Endothelial cell of umbilical vein (primary cell): ENCODE measurements at regions not wholly inside any gene's neighbourhood (a gene's known extent, or its start where the extent isn't known, plus 50 kb on each side); places are given as distances from the start of the nearest gene placed in this dataset.

Source experiments
- BruUV-seq: library from RNA; stranded (reverse); fragments of 400-500 nt; replicated peaks from 2 replicates; lab custom pipeline; 2021; lab: Mats Ljungman, UMichigan
- CTCF ChIA-PET: fragments of 300-600, 350-600 bp; sonication (Branson Sonifier 250); formaldehyde crosslinking; loops from one replicate; lab custom pipeline; 2021; ENCODE audit warnings: antibody characterized with exemption, inconsistent platforms; lab: Charles Lee
- POLR2A ChIA-PET: fragments of 300-600, 350-600 bp; sonication (Branson Sonifier 250); formaldehyde crosslinking; loops from one replicate; lab custom pipeline; 2021; ENCODE audit warnings: antibody characterized with exemption, inconsistent platforms; lab: Charles Lee
- DNase-seq: peaks from one replicate; pipeline ENCODE4 v3.0.0-alpha.2; 2011; ENCODE audit warnings: low read depth, low spot score
- FAIRE-seq: peaks from 2 replicates; lab custom pipeline; 2011; peaks lifted over from hg19 to GRCh38; lab: Jason Lieb, UNC
- H2AFZ ChIP-seq: 2 replicates; pipeline ENCODE4 v1.6.0; 2012; ENCODE audit warnings: low read depth, low read length, control low read depth, inconsistent platforms
- H3K27ac ChIP-seq: 2 replicates; pipeline ENCODE4 v1.5.1; 2011; ENCODE audit warnings: low read depth, mild to moderate bottlenecking, control low read depth, low read length, moderate library complexity; ENCODE audit not compliant: insufficient read depth
- H3K27me3 ChIP-seq, 2 experiments: 2 replicates each; pipeline versions ENCODE4 v1.6.0 to v1.6.1; 2011; ENCODE audit warnings: low read length in 2 of 2, mixed read lengths in 1 of 2; ENCODE audit not compliant: control insufficient read depth in 2 of 2, insufficient read depth in 2 of 2
- H3K36me3 ChIP-seq, 2 experiments: 2 replicates in 1 of 2; 3 replicates in 1 of 2; pipeline ENCODE4 v1.5.1; 2011; ENCODE audit warnings: low read length in 2 of 2, mild to moderate bottlenecking in 1 of 2, moderate library complexity in 1 of 2; ENCODE audit not compliant: control insufficient read depth in 2 of 2, insufficient read depth in 2 of 2; ENCODE audit errors: extremely low read depth in 1 of 2
- H3K4me1 ChIP-seq: 3 replicates; pipeline ENCODE4 v1.5.1; 2011; ENCODE audit warnings: mild to moderate bottlenecking, low read length; ENCODE audit not compliant: control insufficient read depth, insufficient read depth; ENCODE audit errors: extremely low read depth
- H3K4me2 ChIP-seq: 2 replicates; pipeline ENCODE4 v1.6.1; 2011; ENCODE audit warnings: low read length, control low read depth, mixed read lengths; ENCODE audit not compliant: insufficient read depth
- H3K4me3 ChIP-seq, 3 experiments: fragments of 200-600 bp in 1 of 3; sonication (generic), shearing (Covaris generic) in 1 of 3; replicated peaks in 1 of 3; 2 replicates each; pipeline ENCODE4 v1.5.1; 2011 to 2016; ENCODE audit warnings: control low read depth in 3 of 3, low read length in 3 of 3, mild to moderate bottlenecking in 2 of 3, inconsistent platforms in 1 of 3, low read depth in 1 of 3, moderate library complexity in 1 of 3; ENCODE audit not compliant: insufficient read depth in 1 of 3
- H3K79me2 ChIP-seq: 2 replicates; pipeline ENCODE4 v1.6.0; 2012; ENCODE audit warnings: low read length, inconsistent platforms; ENCODE audit not compliant: control insufficient read depth, insufficient read depth
- H3K9ac ChIP-seq: replicated peaks from 2 replicates; pipeline ENCODE3; 2011; ENCODE audit warnings: low read length, control low read depth; ENCODE audit not compliant: insufficient read depth; ENCODE audit errors: extremely low read depth
- H3K9me1 ChIP-seq: replicated peaks from 3 replicates; pipeline ENCODE4 v1.6.0; 2011; ENCODE audit warnings: mild to moderate bottlenecking, low read length; ENCODE audit not compliant: control insufficient read depth, insufficient read depth; ENCODE audit errors: extremely low read depth
- H3K9me3 ChIP-seq: replicated peaks from 2 replicates; pipeline ENCODE4 v1.5.1; 2012; ENCODE audit warnings: low read length, inconsistent platforms; ENCODE audit not compliant: control insufficient read depth, insufficient read depth
- H4K20me1 ChIP-seq: replicated peaks from 2 replicates; pipeline ENCODE3; 2011; ENCODE audit warnings: mild to moderate bottlenecking, low read length; ENCODE audit not compliant: control insufficient read depth, insufficient read depth; ENCODE audit errors: extremely low read depth
- CTCF ChIP-seq, 2 donors: IDR thresholded peaks; 1 replicate in 1 of 2; 2 replicates in 1 of 2; pipeline ENCODE4 v1.5.1; 2011; ENCODE audit warnings: low read length in 2 of 2, mild to moderate bottlenecking in 2 of 2, moderate library complexity in 2 of 2, control low read depth in 1 of 2, inconsistent platforms in 1 of 2, low read depth in 1 of 2; ENCODE audit not compliant: insufficient read depth in 1 of 2; ENCODE audit errors: extremely low read depth in 1 of 2
- EZH2 ChIP-seq: IDR thresholded peaks from 2 replicates; pipeline ENCODE4 v1.6.1; 2012; ENCODE audit warnings: borderline replicate concordance, low read depth, mild to moderate bottlenecking, moderate library complexity, low read length, inconsistent platforms; ENCODE audit not compliant: severe bottlenecking
- FOS ChIP-seq: IDR thresholded peaks from 2 replicates; pipeline ENCODE4 v1.6.1; 2011; ENCODE audit warnings: mild to moderate bottlenecking, low read length, moderate library complexity, borderline replicate concordance; ENCODE audit not compliant: insufficient read depth
- GATA2 ChIP-seq: IDR thresholded peaks from 2 replicates; pipeline ENCODE4 v1.7.0; 2011; ENCODE audit warnings: low read depth, mild to moderate bottlenecking, moderate library complexity, mixed read lengths, low read length; ENCODE audit not compliant: insufficient read length, insufficient read depth
- JUN ChIP-seq: IDR thresholded peaks from 2 replicates; pipeline ENCODE4 v1.6.1; 2011; ENCODE audit warnings: borderline replicate concordance, low read depth; ENCODE audit not compliant: insufficient read length, insufficient read depth
- MAX ChIP-seq: IDR thresholded peaks from 2 replicates; pipeline ENCODE4 v1.6.1; 2011; ENCODE audit not compliant: insufficient read depth, insufficient read length
- MYC ChIP-seq: IDR thresholded peaks from one replicate; pipeline ENCODE4 v1.6.1; 2011; ENCODE audit warnings: mild to moderate bottlenecking, low read depth, low read length
- POLR2A ChIP-seq: IDR thresholded peaks from 2 replicates; pipeline ENCODE4 v1.6.1; 2012; ENCODE audit warnings: low read depth, mild to moderate bottlenecking, control low read depth, low read length
- POLR2AphosphoS5 ChIP-seq: IDR thresholded peaks from 2 replicates; pipeline ENCODE4 v1.6.1; 2012; ENCODE audit warnings: low read depth, mild to moderate bottlenecking, control low read depth, low read length, moderate library complexity; ENCODE audit not compliant: insufficient read depth
- dilution Hi-C: fragments of 300-500 bp; cut with MboI; formaldehyde crosslinking; loops from one replicate; pipeline ENCODE4 v1.15.0; 2019; ENCODE audit warnings: low sequenced_read_pairs; ENCODE audit not compliant: extremely low pct_ligation_motif_present
- intact Hi-C: fragments of 100-400 bp; cut with micrococcal nuclease; formaldehyde crosslinking; loops from one replicate; pipeline ENCODE4 v1.10.0; 2022

DNA sequence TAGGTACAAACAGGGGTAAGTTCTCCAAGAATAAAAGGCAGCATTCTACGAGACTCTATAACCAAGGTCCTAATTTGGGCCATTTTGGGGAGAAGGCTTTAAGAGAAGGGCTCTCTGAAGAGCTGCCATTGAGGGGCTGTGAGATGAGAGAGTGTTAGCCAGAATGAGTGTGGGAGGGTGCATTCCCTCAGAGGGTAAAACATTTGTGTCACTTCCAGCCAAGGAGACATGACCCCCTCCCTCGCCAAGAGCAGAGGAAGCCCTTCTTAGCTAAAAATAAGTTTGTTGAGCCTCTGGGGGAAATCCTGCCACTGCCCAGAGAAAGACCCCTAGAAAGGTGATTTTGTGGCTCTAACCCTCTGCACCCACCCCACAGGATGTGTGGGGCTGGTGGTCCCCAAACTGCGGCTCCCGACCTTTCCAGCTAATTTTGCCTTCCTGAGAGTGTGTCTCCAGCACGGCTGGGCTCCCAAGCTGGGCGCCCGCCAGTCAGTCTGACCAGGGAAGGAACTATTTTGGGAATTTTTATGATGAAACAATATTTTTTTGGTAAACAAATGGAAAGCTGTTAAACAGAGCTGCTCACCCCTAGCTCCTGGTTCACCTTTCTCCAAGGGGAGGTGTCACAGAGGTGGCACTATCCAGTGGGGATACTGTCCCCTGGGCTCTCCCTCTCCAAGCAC lies 65.9 kb upstream of the JDP2 start:
- Histone ChIP-seq H3K9ac (no peak overlapping the region), H3K27ac (no peak overlapping the region), H3K4me2 (no peak overlapping the region), H2AFZ (no peak overlapping the region), H4K20me1 (no peaks in the 10 kb centered on the region), H3K9me3 (no peaks in the 10 kb centered on the region), H3K9me1 (no peaks in the 10 kb centered on the region), H3K36me3 (no peaks in the 10 kb centered on the region), H3K27me3 (peaks cover 13 to 22% of the 10 kb centered on the region in 2 experiments), H3K79me2 (no peaks in the 10 kb centered on the region), H3K4me3 (no peak overlapping the region), H3K4me1 (no peaks in the 10 kb centered on the region)
- ChIA-PET POLR2A (no interaction called here), CTCF (no interaction called here)
- no TSS peak for BruUV-seq
- no peak for FAIRE-seq
- TF ChIP-seq MAX = no peak
- TF ChIP-seq FOS = no peak
- no peak for TF ChIP-seq MYC
- TF ChIP-seq POLR2AphosphoS5 = no peak
- TF ChIP-seq JUN = no peak
- TF ChIP-seq EZH2 = no peak
- TF ChIP-seq POLR2A = no peak
- no peak for TF ChIP-seq CTCF (IDR thresholded peaks at IDR 0.05; ENCODE audit: extremely low read depth in 1 of 2, insufficient read depth in 1 of 2, low read depth in 1 of 2, low read length in 2 of 2)
- no peak for TF ChIP-seq GATA2
- no peak for DNase-seq
- intact Hi-C loops (no loop called here), dilution Hi-C loops (no loop called here)
